ENCODE measurements at regions not wholly inside any gene's neighbourhood (a gene's known extent, or its start where the extent isn't known, plus 50 kb on each side); places are given as distances from the start of the nearest gene placed in this dataset.

GRCh38 chr12:46977871-46978375 lies 101.5 kb upstream of the PCED1B start:
- H3K9me3 ChIP-seq (ENCODE audit: insufficient read depth, low read length), result no peaks in the 10 kb centered on the region
- H3K27ac ChIP-seq (ENCODE audit: low read length), result no peak overlapping the region
- H3K36me3 ChIP-seq (replicated peaks; ENCODE audit: low read depth, low read length), result no peaks in the 10 kb centered on the region
- no peak overlapping the region for H3K9ac ChIP-seq (ENCODE audit: low read length)
- no peak overlapping the region for H2AFZ ChIP-seq (ENCODE audit: low read depth, low read length)
- H3K27me3 ChIP-seq (ENCODE audit: low read depth, low read length), result no peaks in the 10 kb centered on the region
- no peaks in the 10 kb centered on the region for H3K79me2 ChIP-seq (ENCODE audit: low read length)
- H3K4me3 ChIP-seq (ENCODE audit: low read length), result no peak overlapping the region
- no peaks in the 10 kb centered on the region for H4K20me1 ChIP-seq (ENCODE audit: insufficient read depth, low read length)
- H3K4me1 ChIP-seq (ENCODE audit: low read length), result no peaks in the 10 kb centered on the region
- TF ChIP-seq CTCF (IDR thresholded peaks at IDR 0.05; ENCODE audit: low read depth, low read length), result no peak
- no peak for TF ChIP-seq EZH2phosphoT487 (IDR thresholded peaks at IDR 0.05; ENCODE audit: low read depth)
- no peak overlapping the region for H3K4me2 ChIP-seq (ENCODE audit: low read length)

- Histone ChIP-seq H4K20me1 (ENCODE audit: insufficient read depth, low read length) (no peaks in the 10 kb centered on the region), H3K27me3 (ENCODE audit: low read depth, low read length) (no peaks in the 10 kb centered on the region), H3K27ac (ENCODE audit: low read length) (no peak overlapping the region), H3K4me3 (ENCODE audit: low read length) (no peak overlapping the region), H3K9me3 (ENCODE audit: insufficient read depth, low read length) (no peaks in the 10 kb centered on the region), H3K79me2 (ENCODE audit: low read length) (no peaks in the 10 kb centered on the region), H3K36me3 (replicated peaks; ENCODE audit: low read depth, low read length) (no peaks in the 10 kb centered on the region), H3K4me1 (ENCODE audit: low read length) (0 out of 2 replicates have a peak, but pooled peaks cover 2% of the 10 kb centered on the region), H3K4me2 (ENCODE audit: low read length) (no peak overlapping the region), H2AFZ (ENCODE audit: low read depth, low read length) (no peak overlapping the region), H3K9ac (ENCODE audit: low read length) (no peak overlapping the region)
- TF ChIP-seq EZH2phosphoT487 (IDR thresholded peaks at IDR 0.05; ENCODE audit: low read depth), result no peak
- TF ChIP-seq CTCF (IDR thresholded peaks at IDR 0.05; ENCODE audit: low read depth, low read length), result no peak
These were observed 97.8 kb upstream of the PCED1B start for GRCh38 chr12:46981622-46982021.

- H3K9ac ChIP-seq (ENCODE audit: low read length), result no peak overlapping the region
- H3K4me1 ChIP-seq (ENCODE audit: low read length), result 0 out of 2 replicates have a peak, but pooled peaks cover 2% of the 10 kb centered on the region
- no peaks in the 10 kb centered on the region for H3K79me2 ChIP-seq (ENCODE audit: low read length)
- H3K4me2 ChIP-seq (ENCODE audit: low read length), result no peak overlapping the region
- H3K4me3 ChIP-seq (ENCODE audit: low read length), result no peak overlapping the region
- H3K36me3 ChIP-seq (replicated peaks; ENCODE audit: low read depth, low read length), result no peaks in the 10 kb centered on the region
- no peaks in the 10 kb centered on the region for H4K20me1 ChIP-seq (ENCODE audit: insufficient read depth, low read length)
- no peaks in the 10 kb centered on the region for H3K9me3 ChIP-seq (ENCODE audit: insufficient read depth, low read length)
- H3K27ac ChIP-seq (ENCODE audit: low read length), result no peak overlapping the region
- peak overlapping the region; percentile 26; the same call in 1 of the 2 replicates for H2AFZ ChIP-seq (ENCODE audit: low read depth, low read length)
- TF ChIP-seq CTCF (IDR thresholded peaks at IDR 0.05; ENCODE audit: low read depth, low read length), result no peak
- TF ChIP-seq EZH2phosphoT487 (IDR thresholded peaks at IDR 0.05; ENCODE audit: low read depth), result no peak
- H3K27me3 ChIP-seq (ENCODE audit: low read depth, low read length), result no peaks in the 10 kb centered on the region
These were observed 96.6 kb upstream of the PCED1B start for GRCh38 chr12:46982629-46983392.

- 0 out of 2 replicates have a peak, but pooled peaks cover 2% of the 10 kb centered on the region for H3K4me1 ChIP-seq (ENCODE audit: low read length)
- 0 out of 2 replicates have a peak overlapping the region, but pooled peaks have one; percentile 60 for H2AFZ ChIP-seq (ENCODE audit: low read depth, low read length)
- H3K4me2 ChIP-seq (ENCODE audit: low read length), result no peak overlapping the region
- H3K36me3 ChIP-seq (replicated peaks; ENCODE audit: low read depth, low read length), result no peaks in the 10 kb centered on the region
- H3K4me3 ChIP-seq (ENCODE audit: low read length), result no peak overlapping the region
- TF ChIP-seq CTCF (IDR thresholded peaks at IDR 0.05; ENCODE audit: low read depth, low read length) (no peak), EZH2phosphoT487 (IDR thresholded peaks at IDR 0.05; ENCODE audit: low read depth) (no peak)
- H3K9me3 ChIP-seq (ENCODE audit: insufficient read depth, low read length), result no peaks in the 10 kb centered on the region
- H3K9ac ChIP-seq (ENCODE audit: low read length), result no peak overlapping the region
- no peaks in the 10 kb centered on the region for H3K79me2 ChIP-seq (ENCODE audit: low read length)
- no peak overlapping the region for H3K27ac ChIP-seq (ENCODE audit: low read length)
- no peaks in the 10 kb centered on the region for H3K27me3 ChIP-seq (ENCODE audit: low read depth, low read length)
- H4K20me1 ChIP-seq (ENCODE audit: insufficient read depth, low read length), result no peaks in the 10 kb centered on the region
These were observed 96.0 kb upstream of the PCED1B start for GRCh38 chr12:46983393-46983793.
